Upper lobe of right lung (tissue), 1 donor: ENCODE measurements at regions not wholly inside any gene's neighbourhood (a gene's known extent, or its start where the extent isn't known, plus 50 kb on each side); places are given as distances from the start of the nearest gene placed in this dataset.

Experiments
- ATAC-seq: fragments of 200-7000 bp; cut with Tn5 transposase; one replicate; pipeline ENCODE4 v1.9.1; 2020; ENCODE audit warnings: mild to moderate bottlenecking, moderate library complexity
- DNase-seq: peaks from one replicate; pipeline ENCODE4 v3.0.0-alpha.2; 2020
- H3K27ac ChIP-seq: fragments of 200-600 bp; one replicate; pipeline ENCODE4 v1.8.0; 2022
- H3K27me3 ChIP-seq: fragments of 200-600 bp; one replicate; pipeline ENCODE4 v1.8.0; 2022; ENCODE audit warnings: mild to moderate bottlenecking
- H3K36me3 ChIP-seq: fragments of 200-600 bp; one replicate; pipeline ENCODE4 v1.8.0; 2022
- H3K4me1 ChIP-seq: fragments of 200-600 bp; one replicate; pipeline ENCODE4 v1.8.0; 2022
- H3K4me3 ChIP-seq: fragments of 200-600 bp; one replicate; pipeline ENCODE4 v1.8.0; 2022; ENCODE audit warnings: mild to moderate bottlenecking
- H3K9me3 ChIP-seq: fragments of 200-600 bp; one replicate; pipeline ENCODE4 v1.8.0; 2022
- intact Hi-C: fragments of 100-400 bp; cut with DNase I; formaldehyde crosslinking; loops from one replicate; pipeline ENCODE4 v1.11.0; 2022
- TF ChIP-seq, protein P1 (sequence below): fragments of 200-600 bp; IDR thresholded peaks from one replicate; pipeline ENCODE4 v1.8.0; 2022; ENCODE audit warnings: antibody characterized with exemption
- donor health status: DM: no; HTN: yes; CAD: no; lungs with severe emphysema.

DNA sequence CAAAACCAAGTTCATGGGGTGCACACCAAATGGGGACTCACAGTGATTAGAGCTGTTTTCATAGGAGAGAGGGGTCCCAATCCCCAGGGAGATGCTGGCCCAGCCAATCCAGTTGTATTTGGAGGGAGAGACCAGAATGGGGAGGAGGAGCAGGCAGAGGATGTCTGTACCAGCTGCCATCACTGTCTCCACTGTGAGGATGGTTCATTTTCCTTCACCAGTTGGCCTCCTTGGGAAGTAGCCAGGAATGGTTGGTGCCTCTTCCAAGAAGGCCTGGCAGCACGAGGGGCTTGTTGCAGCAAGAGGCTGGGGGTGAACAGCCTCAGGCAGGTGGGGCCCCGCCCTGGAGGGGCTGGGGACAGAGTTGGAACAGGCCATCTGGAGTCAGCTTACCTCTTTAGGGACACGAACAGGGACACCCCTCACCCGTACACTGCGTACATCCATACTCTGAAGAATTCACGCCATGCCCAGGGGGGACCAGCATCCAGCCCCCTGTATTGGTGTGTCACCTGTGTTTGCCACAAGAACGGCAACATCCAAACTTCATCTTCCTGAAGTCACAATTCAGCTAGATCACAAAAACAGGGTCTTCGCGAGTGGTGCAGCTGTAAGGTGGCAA, 161.7 kb upstream of the ZNF236 start:
- Histone ChIP-seq H3K9me3 (no peaks in the 10 kb centered on the region), H3K27me3 (peaks cover 10% of the 10 kb centered on the region), H3K4me3 (no peak overlapping the region), H3K4me1 (no peaks in the 10 kb centered on the region), H3K27ac (no peak overlapping the region), H3K36me3 (no peaks in the 10 kb centered on the region)
- TF ChIP-seq, protein P1, sequence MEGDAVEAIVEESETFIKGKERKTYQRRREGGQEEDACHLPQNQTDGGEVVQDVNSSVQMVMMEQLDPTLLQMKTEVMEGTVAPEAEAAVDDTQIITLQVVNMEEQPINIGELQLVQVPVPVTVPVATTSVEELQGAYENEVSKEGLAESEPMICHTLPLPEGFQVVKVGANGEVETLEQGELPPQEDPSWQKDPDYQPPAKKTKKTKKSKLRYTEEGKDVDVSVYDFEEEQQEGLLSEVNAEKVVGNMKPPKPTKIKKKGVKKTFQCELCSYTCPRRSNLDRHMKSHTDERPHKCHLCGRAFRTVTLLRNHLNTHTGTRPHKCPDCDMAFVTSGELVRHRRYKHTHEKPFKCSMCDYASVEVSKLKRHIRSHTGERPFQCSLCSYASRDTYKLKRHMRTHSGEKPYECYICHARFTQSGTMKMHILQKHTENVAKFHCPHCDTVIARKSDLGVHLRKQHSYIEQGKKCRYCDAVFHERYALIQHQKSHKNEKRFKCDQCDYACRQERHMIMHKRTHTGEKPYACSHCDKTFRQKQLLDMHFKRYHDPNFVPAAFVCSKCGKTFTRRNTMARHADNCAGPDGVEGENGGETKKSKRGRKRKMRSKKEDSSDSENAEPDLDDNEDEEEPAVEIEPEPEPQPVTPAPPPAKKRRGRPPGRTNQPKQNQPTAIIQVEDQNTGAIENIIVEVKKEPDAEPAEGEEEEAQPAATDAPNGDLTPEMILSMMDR = no peak
- intact Hi-C loops = no loop called here
- DNase-seq (no peak), ATAC-seq (peak; percentile 21)

DNA sequence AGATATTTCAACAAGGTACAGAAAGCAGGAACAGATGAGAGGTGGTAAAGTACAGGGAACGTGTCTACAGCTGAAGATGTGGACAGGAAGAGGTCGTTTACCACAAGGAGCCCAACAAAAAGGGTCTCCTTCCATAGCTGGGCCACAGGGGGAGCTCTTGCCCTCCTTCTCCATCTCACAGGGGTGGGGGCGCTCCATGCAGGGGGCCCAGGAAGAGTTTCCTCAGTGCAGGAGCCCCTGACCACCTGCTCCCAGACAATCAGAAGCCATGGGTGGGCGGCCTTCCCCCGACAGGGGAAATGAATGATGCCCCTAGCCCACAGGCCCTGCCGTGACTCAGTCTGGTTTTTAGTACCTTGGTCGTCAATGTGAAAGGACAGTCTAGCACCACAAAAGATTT, 163.6 kb upstream of the ZNF516 start:
- Histone ChIP-seq H3K4me1 (no peaks in the 10 kb centered on the region), H3K4me3 (no peak overlapping the region), H3K36me3 (no peaks in the 10 kb centered on the region), H3K9me3 (no peaks in the 10 kb centered on the region), H3K27me3 (peaks cover 25% of the 10 kb centered on the region), H3K27ac (no peak overlapping the region)
- TF ChIP-seq, protein P1 = no peak
- ATAC-seq = peak; percentile 20
- DNase-seq = no peak
- intact Hi-C loops = no loop called here

DNA sequence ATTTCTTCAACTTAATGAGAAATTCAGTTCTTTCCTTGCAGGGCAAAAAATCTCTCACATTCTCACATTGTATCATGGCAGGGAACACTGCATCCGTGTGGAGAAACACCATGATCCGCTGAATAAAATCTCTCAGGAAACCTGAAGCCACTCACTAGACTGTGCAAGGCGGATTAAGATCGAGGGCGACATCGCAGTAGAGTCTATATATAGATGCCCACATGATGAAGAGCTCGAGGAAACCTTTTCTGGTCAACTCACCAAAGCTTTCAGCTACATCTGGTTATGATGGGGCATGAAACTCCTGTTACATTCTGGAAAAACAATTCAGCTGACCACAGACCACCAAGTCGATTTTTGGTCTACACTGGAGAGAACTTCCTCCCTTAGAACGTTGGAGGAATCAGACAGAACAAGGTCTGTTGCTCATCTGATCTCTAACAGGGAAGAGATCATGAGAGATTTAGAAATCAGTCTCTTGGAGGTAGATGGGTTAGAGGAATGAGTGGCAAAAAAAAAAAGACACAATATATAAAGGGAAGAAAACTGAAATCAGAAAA, 162.9 kb upstream of the ZNF516 start:
- intact Hi-C loops = no loop called here
- Histone ChIP-seq H3K27me3 (peaks cover 25% of the 10 kb centered on the region), H3K9me3 (no peaks in the 10 kb centered on the region), H3K4me1 (no peaks in the 10 kb centered on the region), H3K36me3 (no peaks in the 10 kb centered on the region), H3K27ac (no peak overlapping the region), H3K4me3 (no peak overlapping the region)
- DNase-seq (no peak), ATAC-seq (no peak)
- TF ChIP-seq, protein P1 = no peak

DNA sequence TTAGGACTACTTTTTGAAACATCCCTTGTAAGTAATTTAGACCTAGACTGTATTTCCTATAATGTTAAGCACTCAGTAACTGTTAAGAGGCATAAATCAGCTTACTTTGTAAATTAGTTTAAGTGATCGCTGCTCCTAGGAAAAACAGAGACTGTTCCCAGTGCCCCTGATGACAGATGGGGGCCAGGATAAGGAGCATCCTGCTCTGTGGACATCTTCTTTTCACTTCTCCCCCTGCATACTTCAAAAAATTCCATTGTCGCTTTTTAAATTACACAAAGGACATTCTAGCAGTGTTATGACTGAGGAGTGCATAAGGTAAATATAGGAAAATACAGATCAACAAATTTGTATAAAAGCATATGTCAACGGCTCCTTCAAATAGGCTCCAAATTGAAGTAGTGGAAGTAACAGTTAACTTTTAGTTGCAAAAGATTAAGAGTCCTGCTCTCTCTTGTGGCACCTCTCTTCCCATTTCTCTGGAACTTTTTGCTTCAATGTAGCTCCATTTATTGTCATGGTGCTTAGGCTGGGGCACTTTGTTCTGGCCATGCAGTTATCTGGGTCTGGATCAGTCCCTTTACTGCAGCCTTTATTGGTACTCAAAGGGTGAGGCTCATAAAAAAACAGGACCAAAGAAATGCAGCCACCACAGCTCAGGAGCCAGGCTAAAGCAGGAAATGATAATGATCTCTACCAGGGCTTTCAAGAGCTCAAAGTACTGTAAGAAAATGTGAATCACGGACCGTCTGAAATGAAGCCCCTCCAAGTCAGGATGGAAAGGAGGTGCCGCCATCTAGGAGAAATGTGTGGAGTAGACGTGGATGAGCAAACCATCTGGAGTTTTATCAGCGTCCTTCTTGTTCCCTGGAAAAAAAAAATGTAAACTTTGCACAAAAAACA, 162.1 kb upstream of the ZNF516 start:
- Histone ChIP-seq H3K9me3 (no peaks in the 10 kb centered on the region), H3K36me3 (no peaks in the 10 kb centered on the region), H3K27ac (no peak overlapping the region), H3K27me3 (peaks cover 25% of the 10 kb centered on the region), H3K4me3 (no peak overlapping the region), H3K4me1 (no peaks in the 10 kb centered on the region)
- TF ChIP-seq, protein P1 = no peak
- DNase-seq (no peak), ATAC-seq (no peak)
- intact Hi-C loops = no loop called here

DNA sequence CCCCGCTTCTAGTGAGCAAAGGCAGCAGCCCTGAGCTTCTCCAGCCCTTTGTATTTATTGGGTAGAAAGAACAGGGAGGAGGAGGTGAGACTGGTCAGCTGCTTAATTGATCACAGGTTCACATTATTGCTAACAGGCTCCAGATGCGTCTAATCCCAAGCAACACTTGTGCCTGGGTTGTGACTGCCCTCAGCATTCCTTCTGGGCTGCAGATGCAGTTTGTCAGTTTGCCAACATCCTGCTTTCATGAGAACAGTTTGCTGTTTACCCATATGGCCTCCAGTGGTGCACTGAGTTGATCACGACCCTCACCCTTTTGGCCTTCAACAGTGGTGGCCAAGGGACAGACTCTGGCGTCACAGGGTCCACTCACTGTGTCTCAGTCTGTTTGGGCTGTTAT, 159.5 kb upstream of the ZNF516 start:
- H3K4me1 ChIP-seq = no peaks in the 10 kb centered on the region
- no peak for DNase-seq
- H3K36me3 ChIP-seq = no peaks in the 10 kb centered on the region
- no peak for ATAC-seq
- TF ChIP-seq, protein P1 = no peak
- H3K27ac ChIP-seq = no peak overlapping the region
- no peak overlapping the region for H3K4me3 ChIP-seq
- H3K9me3 ChIP-seq = no peaks in the 10 kb centered on the region
- intact Hi-C loops = no loop called here
- peaks cover 31% of the 10 kb centered on the region for H3K27me3 ChIP-seq
